ENCODE measurements at regions not wholly inside any gene's neighbourhood (a gene's known extent, or its start where the extent isn't known, plus 50 kb on each side); places are given as distances from the start of the nearest gene placed in this dataset.

DNA sequence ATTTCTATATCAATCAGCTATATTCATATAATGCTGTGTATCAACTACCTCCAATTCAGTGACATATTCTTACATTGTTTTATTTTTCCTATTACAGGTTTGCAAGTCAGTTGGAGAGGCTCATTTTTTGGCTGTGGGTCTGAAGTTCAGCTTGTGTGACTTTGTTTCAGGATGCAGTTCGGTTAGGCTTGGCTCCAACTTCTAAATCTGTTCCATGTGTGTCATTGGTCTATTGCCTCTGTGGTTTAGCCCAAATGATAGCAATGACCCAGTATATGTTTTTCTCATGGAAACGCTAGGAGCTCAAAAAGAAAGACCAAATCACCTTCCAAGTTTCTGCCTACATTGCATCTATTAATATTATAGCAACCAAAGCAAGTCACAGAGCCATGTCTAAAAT, 848.6 kb upstream of the LRFN5 start:
- DNase-seq (ENCODE audit: low read depth, low spot score) (no peak), ATAC-seq (no peak)
- intact Hi-C loops (cut with micrococcal nuclease; ENCODE audit: unreplicated experiment) (no loop called here), in situ Hi-C loops (cut with HindIII; ENCODE audit: low pct_unique_long_range_greater_than_20kb, low sequenced_read_pairs) (no loop called here)
- Histone ChIP-seq H3K4me1 (ENCODE audit: control insufficient read depth, insufficient read depth, low read length) (no peaks in the 10 kb centered on the region), H3K4me3 (ENCODE audit: low read depth in 2 of 2, low read length in 2 of 2) (no peak overlapping the region), H3K9me3 (ENCODE audit: control insufficient read depth, insufficient read depth, low read depth, low read length) (no peaks in the 10 kb centered on the region), H3K36me3 (ENCODE audit: control insufficient read depth, insufficient read depth, low read length) (no peaks in the 10 kb centered on the region), H3K27me3 (ENCODE audit: control insufficient read depth, insufficient read depth, low read length) (no peaks in the 10 kb centered on the region), H3K27ac (ENCODE audit: low read length) (no peak overlapping the region)
- TF ChIP-seq SIN3A (IDR thresholded peaks at IDR 0.05; ENCODE audit: borderline replicate concordance, insufficient read depth, low read depth, low read length), result no peak
- no peak for TF ChIP-seq POLR2AphosphoS5 (IDR thresholded peaks at IDR 0.05; ENCODE audit: low read depth, low read length)
- no peak for TF ChIP-seq TCF7L2 (IDR thresholded peaks at IDR 0.05; ENCODE audit: low read depth, low read length)
- TF ChIP-seq, protein P1, sequence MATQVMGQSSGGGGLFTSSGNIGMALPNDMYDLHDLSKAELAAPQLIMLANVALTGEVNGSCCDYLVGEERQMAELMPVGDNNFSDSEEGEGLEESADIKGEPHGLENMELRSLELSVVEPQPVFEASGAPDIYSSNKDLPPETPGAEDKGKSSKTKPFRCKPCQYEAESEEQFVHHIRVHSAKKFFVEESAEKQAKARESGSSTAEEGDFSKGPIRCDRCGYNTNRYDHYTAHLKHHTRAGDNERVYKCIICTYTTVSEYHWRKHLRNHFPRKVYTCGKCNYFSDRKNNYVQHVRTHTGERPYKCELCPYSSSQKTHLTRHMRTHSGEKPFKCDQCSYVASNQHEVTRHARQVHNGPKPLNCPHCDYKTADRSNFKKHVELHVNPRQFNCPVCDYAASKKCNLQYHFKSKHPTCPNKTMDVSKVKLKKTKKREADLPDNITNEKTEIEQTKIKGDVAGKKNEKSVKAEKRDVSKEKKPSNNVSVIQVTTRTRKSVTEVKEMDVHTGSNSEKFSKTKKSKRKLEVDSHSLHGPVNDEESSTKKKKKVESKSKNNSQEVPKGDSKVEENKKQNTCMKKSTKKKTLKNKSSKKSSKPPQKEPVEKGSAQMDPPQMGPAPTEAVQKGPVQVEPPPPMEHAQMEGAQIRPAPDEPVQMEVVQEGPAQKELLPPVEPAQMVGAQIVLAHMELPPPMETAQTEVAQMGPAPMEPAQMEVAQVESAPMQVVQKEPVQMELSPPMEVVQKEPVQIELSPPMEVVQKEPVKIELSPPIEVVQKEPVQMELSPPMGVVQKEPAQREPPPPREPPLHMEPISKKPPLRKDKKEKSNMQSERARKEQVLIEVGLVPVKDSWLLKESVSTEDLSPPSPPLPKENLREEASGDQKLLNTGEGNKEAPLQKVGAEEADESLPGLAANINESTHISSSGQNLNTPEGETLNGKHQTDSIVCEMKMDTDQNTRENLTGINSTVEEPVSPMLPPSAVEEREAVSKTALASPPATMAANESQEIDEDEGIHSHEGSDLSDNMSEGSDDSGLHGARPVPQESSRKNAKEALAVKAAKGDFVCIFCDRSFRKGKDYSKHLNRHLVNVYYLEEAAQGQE (IDR thresholded peaks at IDR 0.05; ENCODE audit: insufficient read depth in 1 of 2, low read depth in 2 of 2, low read length in 1 of 2), result no peak
- TF ChIP-seq, protein P2, sequence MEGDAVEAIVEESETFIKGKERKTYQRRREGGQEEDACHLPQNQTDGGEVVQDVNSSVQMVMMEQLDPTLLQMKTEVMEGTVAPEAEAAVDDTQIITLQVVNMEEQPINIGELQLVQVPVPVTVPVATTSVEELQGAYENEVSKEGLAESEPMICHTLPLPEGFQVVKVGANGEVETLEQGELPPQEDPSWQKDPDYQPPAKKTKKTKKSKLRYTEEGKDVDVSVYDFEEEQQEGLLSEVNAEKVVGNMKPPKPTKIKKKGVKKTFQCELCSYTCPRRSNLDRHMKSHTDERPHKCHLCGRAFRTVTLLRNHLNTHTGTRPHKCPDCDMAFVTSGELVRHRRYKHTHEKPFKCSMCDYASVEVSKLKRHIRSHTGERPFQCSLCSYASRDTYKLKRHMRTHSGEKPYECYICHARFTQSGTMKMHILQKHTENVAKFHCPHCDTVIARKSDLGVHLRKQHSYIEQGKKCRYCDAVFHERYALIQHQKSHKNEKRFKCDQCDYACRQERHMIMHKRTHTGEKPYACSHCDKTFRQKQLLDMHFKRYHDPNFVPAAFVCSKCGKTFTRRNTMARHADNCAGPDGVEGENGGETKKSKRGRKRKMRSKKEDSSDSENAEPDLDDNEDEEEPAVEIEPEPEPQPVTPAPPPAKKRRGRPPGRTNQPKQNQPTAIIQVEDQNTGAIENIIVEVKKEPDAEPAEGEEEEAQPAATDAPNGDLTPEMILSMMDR (IDR thresholded peaks at IDR 0.05), result no peak
- POLR2A ChIA-PET, result no interaction called here
- CTCF ChIA-PET, result no interaction called here
- no TSS peak for BruUV-seq (replicated peaks)

DNA sequence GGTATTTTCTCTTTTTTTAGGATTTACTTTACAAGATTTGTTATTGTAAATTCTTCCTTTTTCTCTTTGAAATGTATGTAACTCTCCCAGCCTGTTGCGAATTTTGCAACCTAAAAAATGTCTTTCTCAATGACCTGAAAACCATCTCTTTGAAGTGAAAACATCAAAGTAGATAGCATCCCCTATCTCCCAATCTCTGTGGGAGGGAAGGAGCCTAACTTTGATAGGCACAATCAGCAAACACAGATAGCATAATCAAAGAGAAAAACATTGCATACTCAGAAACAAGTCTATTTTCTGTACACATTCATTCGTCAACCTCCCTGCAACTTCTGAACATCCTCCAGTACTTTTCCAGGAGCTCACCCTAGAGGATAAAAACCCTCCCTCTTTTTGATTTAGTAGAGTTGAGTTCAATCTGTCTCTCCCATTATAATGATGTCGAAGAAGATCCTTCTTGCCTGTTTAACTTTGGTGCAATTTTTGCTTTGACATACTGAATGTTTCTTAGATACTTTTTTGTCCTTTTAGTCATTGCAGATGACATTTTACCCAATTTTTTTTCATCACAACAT, 849.2 kb upstream of the LRFN5 start:
- TF ChIP-seq, protein P1 (IDR thresholded peaks at IDR 0.05; ENCODE audit: insufficient read depth in 1 of 2, low read depth in 2 of 2, low read length in 1 of 2), result no peak
- TF ChIP-seq TCF7L2 (IDR thresholded peaks at IDR 0.05; ENCODE audit: low read depth, low read length) (no peak), SIN3A (IDR thresholded peaks at IDR 0.05; ENCODE audit: borderline replicate concordance, insufficient read depth, low read depth, low read length) (no peak), POLR2AphosphoS5 (IDR thresholded peaks at IDR 0.05; ENCODE audit: low read depth, low read length) (no peak)
- TF ChIP-seq, protein P2 (IDR thresholded peaks at IDR 0.05), result no peak
- ChIA-PET CTCF (no interaction called here), POLR2A (no interaction called here)
- in situ Hi-C loops (cut with HindIII; ENCODE audit: low pct_unique_long_range_greater_than_20kb, low sequenced_read_pairs), result no loop called here
- no peaks in the 10 kb centered on the region for H3K27me3 ChIP-seq (ENCODE audit: control insufficient read depth, insufficient read depth, low read length)
- no peak overlapping the region for H3K4me3 ChIP-seq (ENCODE audit: low read depth in 2 of 2, low read length in 2 of 2)
- DNase-seq (ENCODE audit: low read depth, low spot score) (no peak), ATAC-seq (no peak)
- intact Hi-C loops (cut with micrococcal nuclease; ENCODE audit: unreplicated experiment), result no loop called here
- H3K4me1 ChIP-seq (ENCODE audit: control insufficient read depth, insufficient read depth, low read length), result no peaks in the 10 kb centered on the region
- no peaks in the 10 kb centered on the region for H3K36me3 ChIP-seq (ENCODE audit: control insufficient read depth, insufficient read depth, low read length)
- BruUV-seq (replicated peaks), result no TSS peak
- H3K27ac ChIP-seq (ENCODE audit: low read length), result no peak overlapping the region
- no peaks in the 10 kb centered on the region for H3K9me3 ChIP-seq (ENCODE audit: control insufficient read depth, insufficient read depth, low read depth, low read length)

Data from Panc1 (cell line).